Peyer's patch (tissue), 4 donors: ENCODE measurements at regions not wholly inside any gene's neighbourhood (a gene's known extent, or its start where the extent isn't known, plus 50 kb on each side); places are given as distances from the start of the nearest gene placed in this dataset.
"Not testable (repeated sequence)": the region's sequence is repeated elsewhere in the genome, so short reads cannot be mapped to it uniquely, and the experiment has no call there.

ENCODE experiments used
- DNase-seq, 3 donors: peaks; one replicate each; pipeline ENCODE4 v3.0.0-alpha.2; 2017 to 2019
- H3K27ac ChIP-seq, 4 donors: fragments of 200-600 bp; sonication (generic); one replicate each; pipeline ENCODE4 v1.5.1; 2016 to 2019
- H3K27me3 ChIP-seq, 2 donors: fragments of 200-600 bp; sonication (generic); one replicate each; pipeline ENCODE4 v1.5.1; 2019
- H3K36me3 ChIP-seq, 3 donors: fragments of 200-600 bp; sonication (generic); one replicate each; pipeline ENCODE4 v1.5.1; 2016 to 2019
- H3K4me1 ChIP-seq, 4 donors: fragments of 200-600 bp; sonication (generic); one replicate each; pipeline ENCODE4 v1.5.1; 2016 to 2019
- H3K4me3 ChIP-seq, 4 donors: fragments of 200-600 bp; sonication (generic); 1 replicate in 3 of 4; 2 replicates in 1 of 4; pipeline ENCODE4 v1.5.1; 2016 to 2019; ENCODE audit warnings: mild to moderate bottlenecking in 1 of 4
- H3K9me3 ChIP-seq, 4 donors: fragments of 200-600 bp; sonication (generic); one replicate each; pipeline ENCODE4 v1.5.1; 2016 to 2019; ENCODE audit warnings: mild to moderate bottlenecking in 1 of 4
- CTCF ChIP-seq, 6 experiments: fragments of 450-650 bp in 4 of 6; fragments of 200-600 bp in 2 of 6; sonication (generic) in 1 of 6; IDR thresholded peaks; one replicate each; pipeline ENCODE4 v1.5.1; 2017 to 2019; ENCODE audit warnings: antibody characterized with exemption in 6 of 6, mild to moderate bottlenecking in 3 of 6, moderate library complexity in 1 of 6
- POLR2A ChIP-seq, 2 donors: fragments of 450-650 bp; IDR thresholded peaks; one replicate each; pipeline ENCODE4 v1.5.1; 2017; ENCODE audit warnings: antibody characterized with exemption in 2 of 2, mild to moderate bottlenecking in 2 of 2, moderate library complexity in 2 of 2

GRCh38 chr2:41319437-41319836 is 728.4 kb upstream of the PKDCC start:
- H3K27me3 ChIP-seq, result no peaks in the 10 kb centered on the region
- TF ChIP-seq POLR2A (IDR thresholded peaks at IDR 0.05) (no peak), CTCF (IDR thresholded peaks at IDR 0.05) (no peak)
- no peaks in the 10 kb centered on the region for H3K36me3 ChIP-seq
- no peak overlapping the region for H3K4me3 ChIP-seq
- DNase-seq, result no peak
- H3K9me3 ChIP-seq, result no peaks in the 10 kb centered on the region
- H3K27ac ChIP-seq, result no peak overlapping the region
- no peaks in the 10 kb centered on the region for H3K4me1 ChIP-seq

DNA sequence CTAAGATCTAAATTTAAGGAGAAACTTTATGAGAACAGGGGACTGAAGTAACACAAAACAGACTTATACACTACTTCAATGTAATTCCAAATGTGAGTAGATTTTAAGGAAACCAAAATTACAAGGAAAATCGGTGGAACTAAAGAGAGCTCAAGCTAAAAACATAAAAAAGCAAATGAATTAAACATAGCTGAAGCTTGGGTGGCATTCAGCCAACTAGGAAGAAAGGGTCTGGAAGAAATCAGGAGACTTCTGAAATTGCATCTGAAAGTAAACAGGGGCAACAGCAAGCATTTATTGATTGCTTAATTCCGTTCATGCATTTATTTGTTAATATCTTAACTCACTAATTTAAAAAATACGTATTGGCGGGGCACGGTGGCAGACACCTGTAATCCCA is 727.3 kb upstream of the PKDCC start:
- no peak overlapping the region for H3K4me3 ChIP-seq
- no peaks in the 10 kb centered on the region for H3K4me1 ChIP-seq
- no peaks in the 10 kb centered on the region for H3K9me3 ChIP-seq
- H3K36me3 ChIP-seq, result no peaks in the 10 kb centered on the region
- TF ChIP-seq CTCF (IDR thresholded peaks at IDR 0.05) (no peak), POLR2A (IDR thresholded peaks at IDR 0.05) (no peak)
- H3K27me3 ChIP-seq, result no peaks in the 10 kb centered on the region
- DNase-seq, result no peak
- no peak overlapping the region for H3K27ac ChIP-seq

DNA sequence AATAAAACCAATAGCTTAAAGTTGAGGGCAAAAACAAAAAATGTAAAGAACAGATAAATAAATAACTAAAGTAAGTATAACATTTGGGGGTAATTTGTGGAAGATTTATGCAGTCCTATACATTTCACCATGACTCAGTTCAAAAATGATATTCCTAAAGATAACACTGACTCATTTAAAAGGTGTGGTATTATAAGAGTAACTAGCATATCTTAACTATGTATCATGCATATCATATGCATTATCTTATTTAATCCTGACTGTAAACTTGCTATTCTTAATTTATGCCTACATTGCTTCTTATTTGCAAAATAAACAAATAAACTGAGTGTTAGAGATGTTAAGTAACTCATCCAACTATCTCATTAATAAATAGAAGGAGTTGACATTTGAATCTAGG is 726.5 kb upstream of the PKDCC start:
- Histone ChIP-seq H3K27ac (no peak overlapping the region), H3K36me3 (no peaks in the 10 kb centered on the region), H3K4me3 (no peak overlapping the region), H3K9me3 (no peaks in the 10 kb centered on the region), H3K27me3 (no peaks in the 10 kb centered on the region), H3K4me1 (no peaks in the 10 kb centered on the region)
- TF ChIP-seq POLR2A (IDR thresholded peaks at IDR 0.05) (no peak), CTCF (IDR thresholded peaks at IDR 0.05) (no peak)
- DNase-seq, result no peak

- Histone ChIP-seq H3K27me3 (no peaks in the 10 kb centered on the region), H3K4me1 (no peaks in the 10 kb centered on the region), H3K4me3 (no peak overlapping the region), H3K36me3 (no peaks in the 10 kb centered on the region), H3K9me3 (no peaks in the 10 kb centered on the region), H3K27ac (no peak overlapping the region)
- no peak for DNase-seq
- no peak for TF ChIP-seq POLR2A (IDR thresholded peaks at IDR 0.05)
- TF ChIP-seq CTCF (IDR thresholded peaks at IDR 0.05), result no peak
Measured at GRCh38 chr2:41326851-41327250, 721.0 kb upstream of the PKDCC start.

DNA sequence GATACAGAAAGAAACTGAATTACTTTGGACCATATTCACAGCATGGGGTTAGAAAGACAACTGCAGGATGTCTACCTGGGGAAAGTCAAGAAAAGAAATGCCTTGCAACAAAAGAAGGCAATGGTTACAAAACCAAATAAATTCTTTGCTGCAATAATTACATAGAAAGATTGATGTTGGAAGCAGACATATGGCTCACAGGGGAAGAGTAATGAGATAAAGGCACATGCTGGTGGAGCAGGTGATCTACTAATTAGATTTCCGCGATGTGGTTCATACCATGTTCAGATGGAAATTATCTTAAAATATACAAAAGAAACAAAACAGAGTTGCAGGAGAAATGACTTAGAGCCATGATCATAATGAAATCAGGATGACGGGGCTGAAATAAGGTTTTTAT is 718.8 kb upstream of the PKDCC start:
- no peak overlapping the region for H3K27ac ChIP-seq
- DNase-seq, result no peak
- no peaks in the 10 kb centered on the region for H3K9me3 ChIP-seq
- no peaks in the 10 kb centered on the region for H3K36me3 ChIP-seq
- H3K27me3 ChIP-seq, result no peaks in the 10 kb centered on the region
- no peak overlapping the region for H3K4me3 ChIP-seq
- H3K4me1 ChIP-seq, result no peaks in the 10 kb centered on the region
- TF ChIP-seq POLR2A (IDR thresholded peaks at IDR 0.05) (no peak), CTCF (IDR thresholded peaks at IDR 0.05) (no peak)

- Histone ChIP-seq H3K9me3 (no peaks in the 10 kb centered on the region), H3K27me3 (no peaks in the 10 kb centered on the region), H3K4me1 (no peaks in the 10 kb centered on the region), H3K27ac (no peak overlapping the region), H3K4me3 (no peak overlapping the region), H3K36me3 (no peaks in the 10 kb centered on the region)
- no peak for TF ChIP-seq CTCF (IDR thresholded peaks at IDR 0.05)
- TF ChIP-seq POLR2A (IDR thresholded peaks at IDR 0.05), result no peak
- DNase-seq, result no peak
Measured at GRCh38 chr2:41334159-41334558, 713.7 kb upstream of the PKDCC start.

GRCh38 chr2:41335573-41335972 is 712.2 kb upstream of the PKDCC start:
- not testable (repeated sequence) for H3K9me3 ChIP-seq, H3K27me3 ChIP-seq, H3K27ac ChIP-seq, H3K36me3 ChIP-seq, H3K4me1 ChIP-seq, DNase-seq, H3K4me3 ChIP-seq
